ENCODE measurements at regions not wholly inside any gene's neighbourhood (a gene's known extent, or its start where the extent isn't known, plus 50 kb on each side); places are given as distances from the start of the nearest gene placed in this dataset.

DNA sequence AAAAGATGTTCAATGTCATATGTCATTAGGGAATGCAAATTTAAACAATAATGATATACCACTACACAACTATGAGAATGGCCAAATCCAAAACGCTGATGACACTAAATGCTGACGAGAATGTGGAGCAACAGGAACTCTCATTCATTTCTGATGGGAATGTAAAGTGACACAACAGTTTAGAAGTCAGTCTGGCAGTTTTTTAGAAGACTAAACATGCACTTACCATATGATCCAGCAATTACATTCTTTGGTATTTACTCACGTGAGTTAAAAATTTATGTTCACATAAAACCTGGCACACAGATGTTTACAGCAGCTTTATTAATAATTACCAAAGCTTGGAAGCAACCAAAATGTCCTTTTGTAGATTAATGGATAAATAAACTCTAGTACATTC, 110.4 kb upstream of the C1orf21 start:
- no peaks in the 10 kb centered on the region for H3K4me1 ChIP-seq (ENCODE audit: control insufficient read depth, insufficient read depth, low read length)
- no peak overlapping the region for H3K4me3 ChIP-seq (ENCODE audit: low read length)
- no peak for ATAC-seq
- no peak for DNase-seq
- H3K27me3 ChIP-seq (ENCODE audit: control insufficient read depth, insufficient read depth), result no peaks in the 10 kb centered on the region
- intact Hi-C loops (cut with DNase I), result no loop called here
- 88% methylated on average over 3 of the region's 3 CpGs for WGBS
- H3K9me3 ChIP-seq (ENCODE audit: control insufficient read depth, low read length), result no peaks in the 10 kb centered on the region
- no peak overlapping the region for H3K27ac ChIP-seq (ENCODE audit: low read length)

- intact Hi-C loops (cut with DNase I), result no loop called here
- no peak for DNase-seq
- no peaks in the 10 kb centered on the region for H3K4me1 ChIP-seq (ENCODE audit: control insufficient read depth, insufficient read depth, low read length)
- H3K27me3 ChIP-seq (ENCODE audit: control insufficient read depth, insufficient read depth), result no peaks in the 10 kb centered on the region
- H3K4me3 ChIP-seq (ENCODE audit: low read length), result no peak overlapping the region
- no peak for ATAC-seq
- WGBS, result 79% methylated on average over 7 of the region's 7 CpGs
- no peaks in the 10 kb centered on the region for H3K9me3 ChIP-seq (ENCODE audit: control insufficient read depth, low read length)
- H3K27ac ChIP-seq (ENCODE audit: low read length), result no peak overlapping the region
Measured at GRCh38 chr1:184279911-184280458, 106.8 kb upstream of the C1orf21 start.

DNA sequence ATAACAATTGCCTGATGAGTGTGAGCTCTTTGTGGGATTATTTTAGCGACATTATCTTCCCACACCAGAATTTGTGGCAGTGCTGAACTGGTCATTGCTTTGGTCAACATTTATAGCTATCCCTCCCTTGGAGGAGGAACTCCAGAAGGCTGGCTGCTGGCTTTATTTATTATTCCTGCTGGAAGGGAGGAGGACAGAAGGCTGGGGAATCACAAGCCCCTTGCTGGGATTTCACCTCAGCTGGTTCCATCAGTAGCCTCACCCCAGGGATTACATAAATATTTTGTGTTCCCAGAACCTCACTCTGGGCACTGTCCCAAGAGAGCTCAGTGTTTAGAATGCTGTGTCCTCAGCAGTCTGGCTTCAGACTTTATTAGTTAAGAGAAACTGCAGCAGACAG, 102.8 kb upstream of the C1orf21 start:
- H3K4me1 ChIP-seq (ENCODE audit: control insufficient read depth, insufficient read depth, low read length), result peaks cover 4% of the 10 kb centered on the region
- peak overlapping the region; percentile 72 for H3K27ac ChIP-seq (ENCODE audit: low read length)
- ATAC-seq (peak; percentile 85 to 86), DNase-seq (peak in 2 of 3 donors; percentile 37 to 46)
- intact Hi-C loops (cut with DNase I), result no loop called here
- WGBS, result 26% methylated on average over 1 of the region's 1 CpG
- no peak overlapping the region for H3K4me3 ChIP-seq (ENCODE audit: low read length)
- no peaks in the 10 kb centered on the region for H3K9me3 ChIP-seq (ENCODE audit: control insufficient read depth, low read length)
- no peaks in the 10 kb centered on the region for H3K27me3 ChIP-seq (ENCODE audit: control insufficient read depth, insufficient read depth)

GRCh38 chr1:184284900-184285299, 101.9 kb upstream of the C1orf21 start:
- DNase-seq (no peak), ATAC-seq (no peak)
- intact Hi-C loops (cut with DNase I), result no loop called here
- H3K27ac ChIP-seq (ENCODE audit: low read length), result peak overlapping the region; percentile 32
- peaks cover 4% of the 10 kb centered on the region for H3K4me1 ChIP-seq (ENCODE audit: control insufficient read depth, insufficient read depth, low read length)
- WGBS, result 98% methylated on average over 1 of the region's 1 CpG
- H3K4me3 ChIP-seq (ENCODE audit: low read length), result no peak overlapping the region
- no peaks in the 10 kb centered on the region for H3K9me3 ChIP-seq (ENCODE audit: control insufficient read depth, low read length)
- H3K27me3 ChIP-seq (ENCODE audit: control insufficient read depth, insufficient read depth), result no peaks in the 10 kb centered on the region

- peaks cover 4% of the 10 kb centered on the region for H3K4me1 ChIP-seq (ENCODE audit: control insufficient read depth, insufficient read depth, low read length)
- WGBS, result 80% methylated on average over 4 of the region's 4 CpGs
- H3K4me3 ChIP-seq (ENCODE audit: low read length), result no peak overlapping the region
- DNase-seq (no peak), ATAC-seq (no peak)
- intact Hi-C loops (cut with DNase I), result no loop called here
- H3K27ac ChIP-seq (ENCODE audit: low read length), result no peak overlapping the region
- H3K27me3 ChIP-seq (ENCODE audit: control insufficient read depth, insufficient read depth), result no peaks in the 10 kb centered on the region
- no peaks in the 10 kb centered on the region for H3K9me3 ChIP-seq (ENCODE audit: control insufficient read depth, low read length)
Measured at GRCh38 chr1:184285401-184286087, 101.3 kb upstream of the C1orf21 start.

- DNase-seq (no peak), ATAC-seq (no peak)
- Histone ChIP-seq H3K27ac (ENCODE audit: low read length) (no peak overlapping the region), H3K27me3 (ENCODE audit: control insufficient read depth, insufficient read depth) (no peaks in the 10 kb centered on the region), H3K4me3 (ENCODE audit: low read length) (no peak overlapping the region), H3K4me1 (ENCODE audit: control insufficient read depth, insufficient read depth, low read length) (peaks cover 4% of the 10 kb centered on the region), H3K9me3 (ENCODE audit: control insufficient read depth, low read length) (no peaks in the 10 kb centered on the region)
- 81% methylated on average over 8 of the region's 8 CpGs for whole genome bisulfite sequencing
- intact Hi-C loops (cut with DNase I), result no loop called here
Measured at GRCh38 chr1:184287001-184287400, 99.8 kb upstream of the C1orf21 start.

GRCh38 chr1:184289825-184290550, 96.8 kb upstream of the C1orf21 start:
- peaks cover 4% of the 10 kb centered on the region for H3K4me1 ChIP-seq (ENCODE audit: control insufficient read depth, insufficient read depth, low read length)
- no peak overlapping the region for H3K27ac ChIP-seq (ENCODE audit: low read length)
- H3K4me3 ChIP-seq (ENCODE audit: low read length), result no peak overlapping the region
- ATAC-seq, result no peak
- intact Hi-C loops (cut with DNase I), result no loop called here
- DNase-seq, result no peak
- H3K27me3 ChIP-seq (ENCODE audit: control insufficient read depth, insufficient read depth), result no peaks in the 10 kb centered on the region
- H3K9me3 ChIP-seq (ENCODE audit: control insufficient read depth, low read length), result no peaks in the 10 kb centered on the region
- 97% methylated on average over 5 of the region's 5 CpGs for WGBS

DNA sequence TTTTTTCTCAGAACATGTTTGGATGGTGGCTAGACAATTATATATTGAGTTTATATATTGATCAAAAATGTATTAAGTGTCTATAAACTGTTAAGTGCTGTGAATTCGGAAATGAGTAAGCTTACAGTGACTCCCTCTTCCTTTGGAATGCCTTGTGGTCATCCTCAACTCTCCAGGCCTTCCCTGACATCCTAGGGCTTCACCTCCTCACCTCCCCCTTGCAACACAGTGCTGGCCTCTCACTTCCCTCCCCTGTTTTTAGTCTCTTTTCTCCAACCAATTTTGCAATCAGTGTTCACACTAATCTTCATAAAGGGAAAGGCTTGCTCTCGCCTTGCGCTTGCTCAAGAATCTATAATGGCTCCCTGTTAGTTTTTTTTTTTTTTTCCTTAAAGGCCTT, 95.1 kb upstream of the C1orf21 start:
- intact Hi-C loops (cut with DNase I), result no loop called here
- ATAC-seq, result no peak
- whole genome bisulfite sequencing, result 91% methylated on average over 3 of the region's 3 CpGs

DNA sequence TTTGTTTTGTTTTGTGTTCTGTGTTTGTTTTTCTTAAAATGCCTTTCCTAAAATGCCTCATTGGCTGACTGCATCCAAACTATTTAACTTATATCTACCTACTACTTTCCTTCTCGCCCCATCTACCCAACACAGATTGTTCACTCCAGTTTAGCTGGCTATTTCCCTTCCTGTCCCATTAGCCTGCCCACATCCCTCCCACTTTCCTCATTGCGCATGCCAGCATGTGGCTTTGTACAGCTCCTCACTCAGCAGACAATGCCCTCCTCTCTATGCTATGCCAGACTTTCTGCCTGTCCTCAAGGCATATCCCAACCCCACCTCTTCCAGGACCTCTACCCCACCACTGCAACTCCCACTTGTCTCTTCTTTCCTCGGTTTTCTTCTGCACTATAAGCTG, 94.7 kb upstream of the C1orf21 start:
- ATAC-seq, result no peak
- H3K9me3 ChIP-seq (ENCODE audit: control insufficient read depth, low read length), result no peaks in the 10 kb centered on the region
- intact Hi-C loops (cut with DNase I), result no loop called here

More for the DNA sequence above, 95.1 kb upstream of the C1orf21 start:
- DNase-seq, result no peak
- no peak overlapping the region for H3K4me3 ChIP-seq (ENCODE audit: low read length)
- H3K4me1 ChIP-seq (ENCODE audit: control insufficient read depth, insufficient read depth, low read length), result peaks cover under 1% of the 10 kb centered on the region
- H3K27ac ChIP-seq (ENCODE audit: low read length), result no peak overlapping the region
- H3K27me3 ChIP-seq (ENCODE audit: control insufficient read depth, insufficient read depth), result no peaks in the 10 kb centered on the region
- H3K9me3 ChIP-seq (ENCODE audit: control insufficient read depth, low read length), result no peaks in the 10 kb centered on the region

DNA sequence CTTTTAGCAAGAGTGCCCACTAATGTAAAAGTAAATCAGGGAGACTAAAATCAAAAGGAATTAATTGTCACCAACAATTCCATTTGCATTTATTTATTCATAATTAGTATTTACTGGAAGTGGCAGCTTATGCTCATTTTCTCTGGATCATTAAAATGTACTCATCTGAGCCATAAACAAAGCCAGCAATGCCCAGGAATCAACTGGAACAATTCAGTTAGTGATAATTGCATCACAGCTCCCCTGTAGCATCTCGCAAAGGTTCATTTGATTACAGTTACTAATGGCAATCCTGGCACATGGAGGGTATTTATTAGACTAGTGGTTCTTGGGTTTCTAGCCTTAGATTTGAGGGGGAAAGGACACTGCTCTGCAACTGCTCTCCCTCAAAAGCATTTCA, 92.7 kb upstream of the C1orf21 start:
- Histone ChIP-seq H3K4me1 (ENCODE audit: control insufficient read depth, insufficient read depth, low read length) (peaks cover 10% of the 10 kb centered on the region), H3K27ac (ENCODE audit: low read length) (no peak overlapping the region), H3K9me3 (ENCODE audit: control insufficient read depth, low read length) (no peaks in the 10 kb centered on the region), H3K4me3 (ENCODE audit: low read length) (no peak overlapping the region), H3K27me3 (ENCODE audit: control insufficient read depth, insufficient read depth) (no peaks in the 10 kb centered on the region)
- 84% methylated on average over 1 of the region's 1 CpG for WGBS
- intact Hi-C loops (cut with DNase I), result no loop called here
- DNase-seq, result no peak
- ATAC-seq, result no peak

More for the DNA sequence above, 94.7 kb upstream of the C1orf21 start:
- Histone ChIP-seq H3K4me3 (ENCODE audit: low read length) (no peak overlapping the region), H3K27ac (ENCODE audit: low read length) (no peak overlapping the region), H3K4me1 (ENCODE audit: control insufficient read depth, insufficient read depth, low read length) (peaks cover under 1% of the 10 kb centered on the region), H3K27me3 (ENCODE audit: control insufficient read depth, insufficient read depth) (no peaks in the 10 kb centered on the region)
- 83% methylated on average over 3 of the region's 3 CpGs for WGBS
- DNase-seq, result no peak

- intact Hi-C loops (cut with DNase I), result no loop called here
- ATAC-seq, result peak; percentile 95
- Histone ChIP-seq H3K4me1 (ENCODE audit: control insufficient read depth, insufficient read depth, low read length) (peaks cover 12% of the 10 kb centered on the region), H3K27me3 (ENCODE audit: control insufficient read depth, insufficient read depth) (no peaks in the 10 kb centered on the region), H3K4me3 (ENCODE audit: low read length) (no peak overlapping the region), H3K9me3 (ENCODE audit: control insufficient read depth, low read length) (no peaks in the 10 kb centered on the region), H3K27ac (ENCODE audit: low read length) (peak overlapping the region; percentile 90)
- DNase-seq, result peak; percentile 92 to 97 (median 94)
- WGBS, result 8% methylated on average over 10 of the region's 10 CpGs
Measured at GRCh38 chr1:184296466-184297243, 90.2 kb upstream of the C1orf21 start.
